ENCODE measurements at regions not wholly inside any gene's neighbourhood (a gene's known extent, or its start where the extent isn't known, plus 50 kb on each side); places are given as distances from the start of the nearest gene placed in this dataset.

- TF ChIP-seq CTCF (IDR thresholded peaks at IDR 0.05) (no peak), POLR2A (IDR thresholded peaks at IDR 0.05) (no peak)
These were observed 653.4 kb upstream of the ID2 start for GRCh38 chr2:8028436-8028835.

Data from adrenal gland (tissue), 5 donors.